ENCODE measurements at regions not wholly inside any gene's neighbourhood (a gene's known extent, or its start where the extent isn't known, plus 50 kb on each side); places are given as distances from the start of the nearest gene placed in this dataset.

GRCh38 chr2:120525056-120526046 is 179.4 kb downstream of the INHBB start (continued):
- TF ChIP-seq TRAFD1 (CRISPR knock-in tag; IDR thresholded peaks at IDR 0.05; ENCODE audit: borderline replicate concordance) = 0 out of 2 replicates have a peak, but pooled peaks have one; percentile 70
- TF ChIP-seq ZNF383 (CRISPR knock-in tag; IDR thresholded peaks at IDR 0.05; ENCODE audit: borderline replicate concordance) = no peak
- no peak for TF ChIP-seq MLLT10 (CRISPR knock-in tag; IDR thresholded peaks at IDR 0.05)
- TF ChIP-seq ZFP36L2 (CRISPR knock-in tag; IDR thresholded peaks at IDR 0.05) = no peak
- peak; percentile 86 for TF ChIP-seq ZNF205 (CRISPR knock-in tag; IDR thresholded peaks at IDR 0.05)
- no peak for TF ChIP-seq BATF2 (CRISPR knock-in tag; IDR thresholded peaks at IDR 0.05)
- TF ChIP-seq ZNF660 (CRISPR knock-in tag; IDR thresholded peaks at IDR 0.05; ENCODE audit: borderline replicate concordance, low read depth) = no peak
- TF ChIP-seq ZNF570 (CRISPR knock-in tag; IDR thresholded peaks at IDR 0.05; ENCODE audit: borderline replicate concordance) = no peak
- peak; percentile 57; the same call in 1 of the 2 replicates for TF ChIP-seq ZNF710 (CRISPR knock-in tag; IDR thresholded peaks at IDR 0.05; ENCODE audit: borderline replicate concordance)
- TF ChIP-seq KDM5A (IDR thresholded peaks at IDR 0.05; ENCODE audit: borderline replicate concordance, low read length) = no peak
- TF ChIP-seq ZNF512B (CRISPR knock-in tag; IDR thresholded peaks at IDR 0.05; ENCODE audit: borderline replicate concordance) = 0 out of 2 replicates have a peak, but pooled peaks have one; percentile 38
- no peak for TF ChIP-seq ZNF672 (CRISPR knock-in tag; IDR thresholded peaks at IDR 0.05)
- peak; percentile 51 for TF ChIP-seq KMT2B (CRISPR knock-in tag; IDR thresholded peaks at IDR 0.05)
- peak; percentile 86 for TF ChIP-seq HNF4A (CRISPR knock-in tag; IDR thresholded peaks at IDR 0.05)
- no peak for TF ChIP-seq ZNF20 (CRISPR knock-in tag; IDR thresholded peaks at IDR 0.05)
- TF ChIP-seq ATF6 (CRISPR knock-in tag; conservative IDR thresholded peaks at IDR 0.05) = no peak
- TF ChIP-seq ARNTL (CRISPR knock-in tag; IDR thresholded peaks at IDR 0.05) = peak; percentile 99
- no peak for TF ChIP-seq ZNF616 (CRISPR knock-in tag; IDR thresholded peaks at IDR 0.05; ENCODE audit: low read depth)
- TF ChIP-seq KDM3A (CRISPR knock-in tag; IDR thresholded peaks at IDR 0.05; ENCODE audit: low read depth) = peak; percentile 79; the same call in 1 of the 2 replicates
